Loucy (cell line): ENCODE measurements at regions not wholly inside any gene's neighbourhood (a gene's known extent, or its start where the extent isn't known, plus 50 kb on each side); places are given as distances from the start of the nearest gene placed in this dataset.

Experiments
- H2AFZ ChIP-seq: fragments of 200-600 bp; sonication (generic); 2 replicates; pipeline ENCODE4 v1.6.0; 2016; ENCODE audit warnings: antibody characterized with exemption, mild to moderate bottlenecking, low read length, moderate library complexity
- H3F3A ChIP-seq: fragments of 200-600 bp; 2 replicates; pipeline ENCODE4 v1.6.0; 2016; ENCODE audit warnings: antibody characterized with exemption, low read depth, mild to moderate bottlenecking
- H3K27me3 ChIP-seq: fragments of 200-600 bp; sonication (generic); 2 replicates; pipeline ENCODE4 v1.6.1; 2014; ENCODE audit warnings: low read length, mild to moderate bottlenecking; ENCODE audit not compliant: insufficient read depth, poor library complexity, severe bottlenecking
- H3K36me3 ChIP-seq: fragments of 200-600 bp; sonication (generic); 2 replicates; pipeline ENCODE4 v1.6.1; 2016; ENCODE audit warnings: low read length; ENCODE audit not compliant: insufficient read depth
- H3K4me1 ChIP-seq: fragments of 200-600 bp; sonication (generic); 2 replicates; pipeline ENCODE4 v1.5.1; 2014; ENCODE audit warnings: low read length, mild to moderate bottlenecking; ENCODE audit not compliant: insufficient read depth, poor library complexity, severe bottlenecking
- H3K4me2 ChIP-seq: fragments of 200-600 bp; sonication (generic); 2 replicates; pipeline ENCODE4 v1.6.0; 2014; ENCODE audit warnings: antibody characterized with exemption, low read length, low read depth, mild to moderate bottlenecking; ENCODE audit not compliant: poor library complexity, severe bottlenecking
- H3K4me3 ChIP-seq: fragments of 200-600 bp; sonication (generic); 2 replicates; pipeline ENCODE4 v1.5.1; 2014; ENCODE audit warnings: low read length, mild to moderate bottlenecking, mixed read lengths; ENCODE audit not compliant: poor library complexity, severe bottlenecking
- H3K79me2 ChIP-seq: fragments of 200-600 bp; sonication (generic); 2 replicates; pipeline ENCODE4 v1.6.1; 2014; ENCODE audit warnings: low read length; ENCODE audit not compliant: insufficient read depth
- H3K9ac ChIP-seq: fragments of 200-600 bp; sonication (generic); 2 replicates; pipeline ENCODE4 v1.6.0; 2014; ENCODE audit warnings: mild to moderate bottlenecking, low read depth, low read length, moderate library complexity; ENCODE audit not compliant: poor library complexity, severe bottlenecking
- H3K9me2 ChIP-seq: fragments of 200-600 bp; sonication (generic); replicated peaks from 2 replicates; pipeline ENCODE4 v1.6.1; 2016; ENCODE audit warnings: low read depth, low read length, mixed read lengths
- H3K9me3 ChIP-seq: fragments of 200-600 bp; sonication (generic); 2 replicates; pipeline ENCODE4 v1.6.1; 2014; ENCODE audit warnings: mild to moderate bottlenecking, antibody characterized with exemption, low read length, low read depth; ENCODE audit not compliant: insufficient read depth
- H4K20me1 ChIP-seq: fragments of 200-600 bp; sonication (generic); 2 replicates; pipeline ENCODE4 v1.6.0; 2014; ENCODE audit warnings: antibody characterized with exemption, low read length, mild to moderate bottlenecking; ENCODE audit not compliant: insufficient read depth, poor library complexity, severe bottlenecking
- EZH2phosphoT487 ChIP-seq: fragments of 200-600 bp; IDR thresholded peaks from 2 replicates; pipeline ENCODE4 v1.6.1; 2018; ENCODE audit warnings: antibody characterized with exemption, mild to moderate bottlenecking, moderate library complexity, borderline replicate concordance
- TF ChIP-seq, protein P1 (sequence below): fragments of 200-600 bp; sonication (generic); conservative IDR thresholded peaks from 2 replicates; pipeline ENCODE4 v1.5.1; 2014; ENCODE audit warnings: mild to moderate bottlenecking, antibody characterized with exemption, low read length

DNA sequence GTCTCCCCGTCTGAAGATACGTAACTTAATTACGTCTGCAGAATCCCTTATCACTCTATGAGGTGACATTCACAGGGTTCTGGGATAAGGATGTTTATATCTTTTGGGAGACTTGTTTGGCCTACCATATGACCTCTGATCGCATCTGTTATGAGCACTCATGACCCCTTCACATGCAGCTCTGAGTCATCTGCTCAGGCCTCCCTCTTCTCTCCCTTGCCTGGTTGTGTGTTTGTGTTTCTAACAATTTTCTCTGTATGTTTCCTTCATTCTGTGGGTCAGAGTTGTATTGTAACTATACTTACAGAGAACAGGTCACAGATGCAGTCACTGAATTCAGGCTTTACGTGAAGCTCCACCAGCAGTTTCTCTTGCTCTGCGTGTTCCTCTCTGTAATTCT lies 330.6 kb downstream of the TENT4A start:
- Histone ChIP-seq H3K36me3 (no peaks in the 10 kb centered on the region), H4K20me1 (no peaks in the 10 kb centered on the region), H3K4me1 (no peaks in the 10 kb centered on the region), H3F3A (no peaks in the 10 kb centered on the region), H3K79me2 (no peaks in the 10 kb centered on the region), H3K4me2 (no peak overlapping the region), H3K9me2 (no peaks in the 10 kb centered on the region), H3K27me3 (no peaks in the 10 kb centered on the region), H3K4me3 (no peak overlapping the region), H3K9me3 (no peaks in the 10 kb centered on the region), H3K9ac (no peak overlapping the region), H2AFZ (no peak overlapping the region)
- TF ChIP-seq, protein P1, sequence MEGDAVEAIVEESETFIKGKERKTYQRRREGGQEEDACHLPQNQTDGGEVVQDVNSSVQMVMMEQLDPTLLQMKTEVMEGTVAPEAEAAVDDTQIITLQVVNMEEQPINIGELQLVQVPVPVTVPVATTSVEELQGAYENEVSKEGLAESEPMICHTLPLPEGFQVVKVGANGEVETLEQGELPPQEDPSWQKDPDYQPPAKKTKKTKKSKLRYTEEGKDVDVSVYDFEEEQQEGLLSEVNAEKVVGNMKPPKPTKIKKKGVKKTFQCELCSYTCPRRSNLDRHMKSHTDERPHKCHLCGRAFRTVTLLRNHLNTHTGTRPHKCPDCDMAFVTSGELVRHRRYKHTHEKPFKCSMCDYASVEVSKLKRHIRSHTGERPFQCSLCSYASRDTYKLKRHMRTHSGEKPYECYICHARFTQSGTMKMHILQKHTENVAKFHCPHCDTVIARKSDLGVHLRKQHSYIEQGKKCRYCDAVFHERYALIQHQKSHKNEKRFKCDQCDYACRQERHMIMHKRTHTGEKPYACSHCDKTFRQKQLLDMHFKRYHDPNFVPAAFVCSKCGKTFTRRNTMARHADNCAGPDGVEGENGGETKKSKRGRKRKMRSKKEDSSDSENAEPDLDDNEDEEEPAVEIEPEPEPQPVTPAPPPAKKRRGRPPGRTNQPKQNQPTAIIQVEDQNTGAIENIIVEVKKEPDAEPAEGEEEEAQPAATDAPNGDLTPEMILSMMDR = no peak
- no peak for TF ChIP-seq EZH2phosphoT487

DNA sequence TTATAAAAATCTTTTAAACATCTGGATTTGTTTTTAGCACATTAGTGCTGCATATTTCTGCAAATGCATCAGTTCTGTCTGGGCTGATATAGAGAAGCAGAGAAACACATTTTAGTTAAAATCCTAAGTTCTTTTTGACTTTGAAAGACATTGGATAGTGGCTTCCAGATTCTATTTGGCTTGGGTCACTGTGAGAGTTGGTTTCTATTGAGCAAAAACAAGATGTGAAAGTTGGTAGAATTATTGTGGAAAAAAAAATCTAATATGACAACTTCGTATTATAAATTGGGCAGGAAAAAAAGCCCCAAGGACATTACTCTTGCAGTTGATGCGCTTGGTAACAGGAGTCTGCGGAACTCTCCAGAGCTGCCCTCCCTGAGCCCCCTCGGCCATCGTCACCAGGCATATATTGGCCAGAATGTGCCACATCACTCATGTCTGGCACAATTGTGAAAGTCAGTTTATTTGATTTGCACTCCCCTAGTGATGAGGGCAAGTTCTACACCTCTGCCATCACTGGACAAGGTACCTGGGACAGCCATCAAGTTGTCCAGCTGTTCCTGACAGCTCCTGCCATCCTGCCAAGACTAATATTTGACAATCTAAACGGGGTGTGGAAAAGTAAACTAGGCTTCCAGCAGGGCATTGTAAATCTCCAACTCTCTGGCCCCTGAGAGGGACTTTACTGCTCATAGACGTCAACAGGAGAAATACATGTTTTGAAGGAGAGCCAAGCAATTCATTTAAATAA lies 334.5 kb downstream of the TENT4A start:
- Histone ChIP-seq H3K4me3 (no peak overlapping the region), H3K36me3 (no peaks in the 10 kb centered on the region), H2AFZ (no peak overlapping the region), H3K9me3 (no peaks in the 10 kb centered on the region), H3K79me2 (no peaks in the 10 kb centered on the region), H3F3A (no peaks in the 10 kb centered on the region), H4K20me1 (no peaks in the 10 kb centered on the region), H3K9ac (no peak overlapping the region), H3K27me3 (no peaks in the 10 kb centered on the region), H3K4me2 (no peak overlapping the region), H3K4me1 (no peaks in the 10 kb centered on the region), H3K9me2 (no peaks in the 10 kb centered on the region)
- no peak for TF ChIP-seq EZH2phosphoT487
- TF ChIP-seq, protein P1 = no peak

DNA sequence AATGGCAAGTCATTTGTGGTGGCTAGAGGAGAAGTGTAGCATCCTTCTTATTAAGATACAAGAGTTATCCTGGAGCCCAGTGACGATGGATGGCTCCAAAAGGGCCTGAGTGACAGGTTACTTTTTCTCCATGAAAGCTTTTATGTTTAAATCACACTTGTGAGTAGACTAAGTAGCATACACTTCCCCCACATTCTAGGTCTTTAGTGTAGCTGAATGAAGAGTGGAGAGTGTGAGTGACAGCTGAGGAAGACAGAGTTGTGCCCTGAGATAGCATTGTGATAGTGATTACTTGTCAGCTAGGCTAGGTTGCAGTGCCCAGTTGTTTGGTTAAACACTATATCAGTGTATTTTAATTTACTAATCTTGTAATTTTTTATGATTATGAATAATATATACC lies 337.8 kb downstream of the TENT4A start:
- Histone ChIP-seq H3K4me3 (no peak overlapping the region), H3K9ac (no peak overlapping the region), H3K4me2 (no peak overlapping the region), H3K9me2 (no peaks in the 10 kb centered on the region), H2AFZ (no peak overlapping the region), H3F3A (no peaks in the 10 kb centered on the region), H3K4me1 (no peaks in the 10 kb centered on the region), H3K36me3 (no peaks in the 10 kb centered on the region), H3K27me3 (no peaks in the 10 kb centered on the region), H4K20me1 (no peaks in the 10 kb centered on the region), H3K79me2 (no peaks in the 10 kb centered on the region), H3K9me3 (no peaks in the 10 kb centered on the region)
- TF ChIP-seq EZH2phosphoT487 = no peak
- TF ChIP-seq, protein P1 = no peak
